SH-SY5Y (cell line): ENCODE measurements at regions not wholly inside any gene's neighbourhood (a gene's known extent, or its start where the extent isn't known, plus 50 kb on each side); places are given as distances from the start of the nearest gene placed in this dataset.

Experiments
- GATA2 ChIP-seq: IDR thresholded peaks from 2 replicates; pipeline ENCODE4 v1.6.1; 2011; ENCODE audit warnings: mild to moderate bottlenecking, low read depth, low read length
- GATA3 ChIP-seq: IDR thresholded peaks from 2 replicates; pipeline ENCODE4 v1.6.1; 2011; ENCODE audit warnings: low read depth, mild to moderate bottlenecking, low read length, moderate library complexity

GRCh38 chr18:41763361-41763760 is 191.7 kb upstream of the PIK3C3 start:
- TF ChIP-seq GATA2 (no peak), GATA3 (no peak)
